ENCODE measurements at regions not wholly inside any gene's neighbourhood (a gene's known extent, or its start where the extent isn't known, plus 50 kb on each side); places are given as distances from the start of the nearest gene placed in this dataset.

- TF ChIP-seq EZH2phosphoT487 (IDR thresholded peaks at IDR 0.05; ENCODE audit: insufficient read depth, low read depth): no peak
- no peak for TF ChIP-seq EZH2 (IDR thresholded peaks at IDR 0.05; ENCODE audit: insufficient read depth, poor library complexity, severe bottlenecking)
Measured at GRCh38 chr12:61654698-61655097, 605.5 kb upstream of the USP15 start.
